ENCODE measurements at regions not wholly inside any gene's neighbourhood (a gene's known extent, or its start where the extent isn't known, plus 50 kb on each side); places are given as distances from the start of the nearest gene placed in this dataset.

DNA sequence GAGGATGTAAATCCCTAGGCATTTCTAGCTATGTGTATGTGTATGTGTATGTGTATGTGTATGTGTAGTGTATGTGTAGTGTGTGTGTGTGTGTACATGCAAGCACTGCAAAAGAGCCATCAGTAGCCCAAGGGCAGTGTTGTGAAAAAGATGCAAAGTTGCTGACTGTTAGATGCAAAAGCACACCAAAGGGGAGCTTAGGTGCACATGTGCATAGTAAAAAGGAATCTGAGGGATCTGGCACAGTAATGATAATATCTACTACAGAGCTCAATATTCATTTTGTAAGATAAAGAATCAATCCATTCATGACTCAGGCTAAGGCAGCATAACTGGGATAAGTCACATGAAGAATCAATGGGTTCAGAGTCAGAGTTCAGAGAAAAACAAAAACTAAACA is 80.2 kb downstream of the TMEM47 start:
- TF ChIP-seq POLR2AphosphoS5 (IDR thresholded peaks at IDR 0.05) (no peak), POLR2A (IDR thresholded peaks at IDR 0.05) (no peak)
- TF ChIP-seq, protein P1, sequence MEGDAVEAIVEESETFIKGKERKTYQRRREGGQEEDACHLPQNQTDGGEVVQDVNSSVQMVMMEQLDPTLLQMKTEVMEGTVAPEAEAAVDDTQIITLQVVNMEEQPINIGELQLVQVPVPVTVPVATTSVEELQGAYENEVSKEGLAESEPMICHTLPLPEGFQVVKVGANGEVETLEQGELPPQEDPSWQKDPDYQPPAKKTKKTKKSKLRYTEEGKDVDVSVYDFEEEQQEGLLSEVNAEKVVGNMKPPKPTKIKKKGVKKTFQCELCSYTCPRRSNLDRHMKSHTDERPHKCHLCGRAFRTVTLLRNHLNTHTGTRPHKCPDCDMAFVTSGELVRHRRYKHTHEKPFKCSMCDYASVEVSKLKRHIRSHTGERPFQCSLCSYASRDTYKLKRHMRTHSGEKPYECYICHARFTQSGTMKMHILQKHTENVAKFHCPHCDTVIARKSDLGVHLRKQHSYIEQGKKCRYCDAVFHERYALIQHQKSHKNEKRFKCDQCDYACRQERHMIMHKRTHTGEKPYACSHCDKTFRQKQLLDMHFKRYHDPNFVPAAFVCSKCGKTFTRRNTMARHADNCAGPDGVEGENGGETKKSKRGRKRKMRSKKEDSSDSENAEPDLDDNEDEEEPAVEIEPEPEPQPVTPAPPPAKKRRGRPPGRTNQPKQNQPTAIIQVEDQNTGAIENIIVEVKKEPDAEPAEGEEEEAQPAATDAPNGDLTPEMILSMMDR (IDR thresholded peaks at IDR 0.05), result no peak
- Histone ChIP-seq H3K36me3 (no peaks in the 10 kb centered on the region), H3K27ac (no peak overlapping the region), H3K4me1 (replicated peaks) (no peaks in the 10 kb centered on the region), H3K9me3 (no peaks in the 10 kb centered on the region), H3K27me3 (replicated peaks; ENCODE audit: insufficient read depth) (no peaks in the 10 kb centered on the region), H3K4me3 (no peak overlapping the region)
- no peak for DNase-seq (ENCODE audit: low spot score)
- intact Hi-C loops (cut with DNase I), result no loop called here

DNA sequence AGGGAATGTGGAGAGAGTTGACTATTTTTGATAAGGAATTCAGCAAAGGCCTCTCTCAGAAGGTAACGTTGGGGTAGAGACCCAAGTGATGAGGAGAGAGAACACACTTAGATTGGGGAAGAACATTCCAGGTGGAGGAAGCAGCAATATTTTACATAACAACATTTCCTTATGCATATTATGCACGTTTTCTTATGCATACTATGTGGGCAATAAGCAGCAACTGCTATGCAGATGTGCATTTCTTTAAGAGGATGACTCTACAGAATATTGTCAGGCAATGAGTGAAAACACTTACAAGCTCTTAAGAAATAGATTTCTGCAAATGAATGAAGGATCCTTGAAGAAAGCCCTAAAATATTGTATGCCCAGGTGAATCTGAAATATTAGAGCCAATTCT is 91.1 kb downstream of the TMEM47 start:
- no peak for DNase-seq (ENCODE audit: low spot score)
- TF ChIP-seq POLR2AphosphoS5 (IDR thresholded peaks at IDR 0.05), result no peak
- TF ChIP-seq, protein P1 (IDR thresholded peaks at IDR 0.05), result no peak
- TF ChIP-seq POLR2A (IDR thresholded peaks at IDR 0.05), result no peak
- H3K36me3 ChIP-seq, result no peaks in the 10 kb centered on the region
- H3K9me3 ChIP-seq, result no peaks in the 10 kb centered on the region
- no peak overlapping the region for H3K4me3 ChIP-seq
- 58% methylated on average over 2 of the region's 2 CpGs for WGBS
- no peak overlapping the region for H3K27ac ChIP-seq
- intact Hi-C loops (cut with DNase I), result no loop called here
- H3K4me1 ChIP-seq (replicated peaks), result no peaks in the 10 kb centered on the region
- no peaks in the 10 kb centered on the region for H3K27me3 ChIP-seq (replicated peaks; ENCODE audit: insufficient read depth)

DNA sequence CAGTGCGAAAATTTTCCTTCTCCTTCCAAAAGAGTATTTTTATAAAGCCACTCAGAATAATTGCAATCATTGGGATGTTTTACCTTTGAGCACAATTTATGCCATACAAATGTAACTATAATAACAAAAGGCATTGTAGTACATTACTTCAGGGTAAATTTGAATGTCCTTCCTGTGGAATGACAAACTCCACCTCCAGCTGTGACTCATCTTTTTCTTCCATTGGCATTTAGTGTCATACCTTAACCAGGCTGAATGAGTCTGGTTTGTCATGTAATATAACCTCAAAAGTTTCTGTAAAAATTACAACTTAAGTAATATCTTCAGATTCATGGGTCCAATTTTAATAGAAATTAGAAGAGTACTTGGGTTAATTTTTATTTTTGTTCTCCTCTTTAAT is 93.3 kb downstream of the TMEM47 start:
- Histone ChIP-seq H3K4me1 (replicated peaks) (no peaks in the 10 kb centered on the region), H3K9me3 (no peaks in the 10 kb centered on the region), H3K27ac (no peak overlapping the region), H3K27me3 (replicated peaks; ENCODE audit: insufficient read depth) (no peaks in the 10 kb centered on the region), H3K4me3 (no peak overlapping the region), H3K36me3 (no peaks in the 10 kb centered on the region)
- DNase-seq (ENCODE audit: low spot score), result no peak
- TF ChIP-seq POLR2A (IDR thresholded peaks at IDR 0.05), result no peak
- no peak for TF ChIP-seq POLR2AphosphoS5 (IDR thresholded peaks at IDR 0.05)
- TF ChIP-seq, protein P1 (IDR thresholded peaks at IDR 0.05), result no peak
- 88% methylated on average over 1 of the region's 1 CpG for WGBS
- intact Hi-C loops (cut with DNase I), result no loop called here

DNA sequence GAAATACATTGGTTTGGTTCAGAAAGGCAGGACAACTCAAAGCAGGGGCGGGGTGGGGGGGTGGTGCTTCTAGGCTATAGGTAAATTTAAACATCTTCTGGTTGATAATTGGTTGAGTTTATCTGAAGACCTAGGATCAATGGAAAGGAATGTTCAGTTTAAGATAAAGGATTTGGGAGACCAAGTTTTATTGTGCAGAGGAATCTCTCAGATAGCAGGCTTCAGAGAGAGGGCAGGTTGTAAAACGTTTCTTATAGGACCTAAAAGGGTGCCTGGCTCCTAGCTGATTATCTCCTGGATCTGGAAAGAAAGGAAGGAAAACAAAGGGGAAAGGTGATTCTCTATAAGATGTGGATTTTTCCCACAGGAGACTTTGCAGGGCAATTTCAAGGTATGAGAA is 94.0 kb downstream of the TMEM47 start:
- no peaks in the 10 kb centered on the region for H3K36me3 ChIP-seq
- 47% methylated on average over 2 of the region's 2 CpGs for WGBS
- H3K27me3 ChIP-seq (replicated peaks; ENCODE audit: insufficient read depth), result no peaks in the 10 kb centered on the region

DNA sequence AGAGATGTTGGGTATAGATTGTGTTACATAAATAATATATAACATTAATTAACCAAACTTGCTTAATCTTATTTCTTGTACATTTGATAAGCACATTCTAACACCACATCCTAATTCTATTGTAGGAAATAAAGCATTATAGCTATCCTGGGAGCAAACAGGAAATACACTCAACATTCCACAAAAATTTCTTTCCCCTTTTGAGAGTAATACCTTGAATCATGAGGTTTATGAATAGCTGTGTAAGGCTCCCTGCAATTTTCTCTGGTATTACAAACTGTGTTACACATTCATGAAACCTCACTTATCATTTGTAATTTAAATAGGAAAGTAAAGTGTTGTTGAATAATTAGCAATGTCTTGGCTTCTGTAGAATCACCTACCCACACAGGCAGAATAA is 95.1 kb downstream of the TMEM47 start:
- H3K27ac ChIP-seq, result no peak overlapping the region
- no peaks in the 10 kb centered on the region for H3K4me1 ChIP-seq (replicated peaks)
- no peaks in the 10 kb centered on the region for H3K27me3 ChIP-seq (replicated peaks; ENCODE audit: insufficient read depth)
- intact Hi-C loops (cut with DNase I), result no loop called here
- no peaks in the 10 kb centered on the region for H3K36me3 ChIP-seq
- H3K4me3 ChIP-seq, result no peak overlapping the region
- no peak for DNase-seq (ENCODE audit: low spot score)
- TF ChIP-seq, protein P1 (IDR thresholded peaks at IDR 0.05), result no peak
- TF ChIP-seq POLR2AphosphoS5 (IDR thresholded peaks at IDR 0.05) (no peak), POLR2A (IDR thresholded peaks at IDR 0.05) (no peak)
- H3K9me3 ChIP-seq, result no peaks in the 10 kb centered on the region

More for the DNA sequence above, 94.0 kb downstream of the TMEM47 start:
- no peaks in the 10 kb centered on the region for H3K9me3 ChIP-seq
- no peak overlapping the region for H3K27ac ChIP-seq
- TF ChIP-seq POLR2AphosphoS5 (IDR thresholded peaks at IDR 0.05), result no peak
- TF ChIP-seq POLR2A (IDR thresholded peaks at IDR 0.05), result no peak
- TF ChIP-seq, protein P1 (IDR thresholded peaks at IDR 0.05), result no peak
- intact Hi-C loops (cut with DNase I), result no loop called here
- DNase-seq (ENCODE audit: low spot score), result no peak
- no peaks in the 10 kb centered on the region for H3K4me1 ChIP-seq (replicated peaks)
- H3K4me3 ChIP-seq, result no peak overlapping the region

Data from prostate gland (tissue), 2 donors.